SK-N-MC (cell line): ENCODE measurements at regions not wholly inside any gene's neighbourhood (a gene's known extent, or its start where the extent isn't known, plus 50 kb on each side); places are given as distances from the start of the nearest gene placed in this dataset.
"Not testable (repeated sequence)": the region's sequence is repeated elsewhere in the genome, so short reads cannot be mapped to it uniquely, and the experiment has no call there.

Experiments used
- DNase-seq: peaks from one replicate; pipeline ENCODE4 v3.0.0-alpha.2; 2011; ENCODE audit warnings: low read depth, low spot score
- H3K27ac ChIP-seq: fragments of 200-600 bp; sonication (generic); 2 replicates; pipeline ENCODE4 v1.5.1; 2016; ENCODE audit warnings: mixed run types
- H3K36me3 ChIP-seq: fragments of 200-600 bp; sonication (generic); 2 replicates; pipeline ENCODE4 v1.6.1; 2017; ENCODE audit warnings: antibody characterized with exemption, low read length, mixed read lengths; ENCODE audit not compliant: insufficient read depth
- H3K4me3 ChIP-seq: fragments of 200-600 bp; sonication (generic); 2 replicates; pipeline ENCODE4 v1.5.1; 2016
- H3K9ac ChIP-seq: fragments of 200-600 bp; sonication (generic); 2 replicates; pipeline ENCODE4 v1.8.0; 2017; ENCODE audit warnings: mixed run types, mixed read lengths; ENCODE audit not compliant: insufficient read length
- H3K9me3 ChIP-seq: fragments of 200-600 bp; sonication (generic); 2 replicates; pipeline ENCODE4 v1.6.1; 2017; ENCODE audit warnings: low read depth, mild to moderate bottlenecking, antibody characterized with exemption, low read length, moderate library complexity, mixed read lengths
- EZH2 ChIP-seq: fragments of 200-600 bp; sonication (generic); IDR thresholded peaks from one replicate; pipeline ENCODE4 v1.6.1; 2017; ENCODE audit warnings: antibody characterized with exemption
- FOXP2 ChIP-seq: optimal IDR thresholded peaks from 2 replicates; pipeline ENCODE3; 2011; ENCODE audit warnings: mild to moderate bottlenecking, moderate library complexity; ENCODE audit not compliant: insufficient read depth; ENCODE audit errors: extremely low read length, control extremely low read depth
- POLR2AphosphoS5 ChIP-seq: IDR thresholded peaks from 2 replicates; pipeline ENCODE4 v1.6.1; 2012; ENCODE audit warnings: mild to moderate bottlenecking, low read depth, low read length, borderline replicate concordance

- peaks cover 4% of the 10 kb centered on the region; the same call in 1 of the 2 replicates for H3K9me3 ChIP-seq
- H3K27ac ChIP-seq, result no peak overlapping the region
- no peak for TF ChIP-seq EZH2
- no peak for TF ChIP-seq POLR2AphosphoS5
- TF ChIP-seq FOXP2, result no peak
- no peaks in the 10 kb centered on the region for H3K36me3 ChIP-seq
- DNase-seq, result no peak
- no peak overlapping the region for H3K9ac ChIP-seq
- H3K4me3 ChIP-seq, result no peak overlapping the region
These were observed 790.2 kb downstream of the DHX35 start for GRCh38 chr20:39752262-39752876.

GRCh38 chr20:39751557-39752137, 789.5 kb downstream of the DHX35 start:
- no peak for DNase-seq
- Histone ChIP-seq H3K4me3 (no peak overlapping the region), H3K36me3 (no peaks in the 10 kb centered on the region), H3K27ac (no peak overlapping the region), H3K9ac (no peak overlapping the region), H3K9me3 (peaks cover 4% of the 10 kb centered on the region; the same call in 1 of the 2 replicates)
- TF ChIP-seq FOXP2, result no peak
- no peak for TF ChIP-seq POLR2AphosphoS5
- TF ChIP-seq EZH2, result no peak

DNA sequence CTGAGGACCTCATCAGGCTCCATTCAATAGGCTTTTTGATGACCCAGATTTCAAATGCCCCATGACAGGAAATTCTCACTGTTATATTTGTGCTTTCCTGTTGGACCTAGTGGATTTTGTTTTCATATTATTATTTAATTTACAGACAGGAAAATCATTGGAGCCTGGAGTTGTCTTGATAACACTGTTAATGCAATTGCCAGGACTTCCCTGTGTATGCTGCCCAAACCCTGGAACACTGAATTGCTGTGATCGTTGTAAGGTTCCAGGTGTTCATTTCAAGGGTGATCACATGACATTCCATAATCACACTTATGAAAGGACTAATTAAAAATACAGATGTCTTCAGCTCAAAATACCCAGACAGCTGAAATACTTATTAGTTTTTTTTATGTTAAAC, 783.2 kb downstream of the DHX35 start:
- peaks cover 4% of the 10 kb centered on the region; the same call in 1 of the 2 replicates for H3K9me3 ChIP-seq
- no peak overlapping the region for H3K9ac ChIP-seq
- no peak for DNase-seq
- H3K4me3 ChIP-seq, result no peak overlapping the region
- TF ChIP-seq FOXP2 (no peak), EZH2 (no peak), POLR2AphosphoS5 (no peak)
- H3K36me3 ChIP-seq, result no peaks in the 10 kb centered on the region
- no peak overlapping the region for H3K27ac ChIP-seq

- H3K9me3 ChIP-seq, result no peaks in the 10 kb centered on the region
- no peak for DNase-seq
These were observed 776.5 kb downstream of the DHX35 start for GRCh38 chr20:39738651-39739050.

GRCh38 chr20:39736434-39737327, 774.5 kb downstream of the DHX35 start:
- no peak for DNase-seq
- TF ChIP-seq FOXP2 (no peak), POLR2AphosphoS5 (no peak), EZH2 (no peak)
- Histone ChIP-seq H3K36me3 (no peaks in the 10 kb centered on the region), H3K4me3 (no peak overlapping the region), H3K9ac (no peak overlapping the region), H3K9me3 (no peaks in the 10 kb centered on the region; the same call in 1 of the 2 replicates), H3K27ac (no peak overlapping the region)

More at GRCh38 chr20:39738651-39739050, 776.5 kb downstream of the DHX35 start:
- no peaks in the 10 kb centered on the region for H3K36me3 ChIP-seq
- no peak overlapping the region for H3K9ac ChIP-seq
- TF ChIP-seq FOXP2, result no peak
- TF ChIP-seq POLR2AphosphoS5, result no peak
- no peak for TF ChIP-seq EZH2
- no peak overlapping the region for H3K27ac ChIP-seq
- H3K4me3 ChIP-seq, result no peak overlapping the region

DNA sequence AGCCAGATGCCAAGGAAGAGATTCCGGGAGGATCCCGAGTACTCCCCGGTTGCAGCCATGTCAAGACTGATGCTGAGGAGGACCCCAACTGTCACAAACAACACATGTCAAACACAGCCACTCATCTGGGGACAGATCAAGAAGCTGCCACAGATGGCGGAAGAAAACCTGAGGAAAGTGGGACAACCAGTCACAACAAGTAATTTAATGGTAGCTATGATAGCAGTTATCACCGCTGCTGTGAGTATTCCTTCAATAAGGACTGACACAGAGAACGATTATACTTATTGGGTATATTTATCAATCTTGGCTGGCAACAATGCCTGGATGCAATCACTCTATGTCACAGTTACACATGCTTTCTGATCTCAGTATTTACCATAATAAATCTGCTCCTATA, 763.4 kb downstream of the DHX35 start:
- H3K27ac ChIP-seq, H3K4me3 ChIP-seq, DNase-seq, H3K9ac ChIP-seq, H3K9me3 ChIP-seq, H3K36me3 ChIP-seq: not testable (repeated sequence)

DNA sequence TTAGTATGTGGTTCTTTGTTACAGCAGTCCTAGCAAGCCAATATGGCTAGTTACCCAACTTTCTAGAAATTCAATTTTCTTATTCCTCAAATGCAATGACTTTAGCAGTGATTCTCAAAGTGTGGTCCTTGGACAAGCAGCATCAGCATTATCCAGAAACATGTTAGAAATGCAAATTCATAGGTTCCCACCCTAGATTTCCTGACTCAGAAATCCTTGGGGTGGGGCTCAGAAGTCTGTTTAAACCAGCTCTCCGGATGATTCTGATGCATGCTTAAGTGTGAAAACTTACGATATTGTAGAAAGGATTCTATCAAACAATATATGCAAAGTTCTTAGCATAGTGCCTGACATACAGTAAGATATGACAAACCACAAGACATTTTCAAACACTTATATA, 757.1 kb downstream of the DHX35 start:
- Histone ChIP-seq H3K9ac (no peak overlapping the region), H3K4me3 (no peak overlapping the region), H3K36me3 (no peaks in the 10 kb centered on the region), H3K27ac (no peak overlapping the region), H3K9me3 (no peaks in the 10 kb centered on the region)
- TF ChIP-seq EZH2 (no peak), FOXP2 (no peak), POLR2AphosphoS5 (no peak)
- DNase-seq, result no peak

DNA sequence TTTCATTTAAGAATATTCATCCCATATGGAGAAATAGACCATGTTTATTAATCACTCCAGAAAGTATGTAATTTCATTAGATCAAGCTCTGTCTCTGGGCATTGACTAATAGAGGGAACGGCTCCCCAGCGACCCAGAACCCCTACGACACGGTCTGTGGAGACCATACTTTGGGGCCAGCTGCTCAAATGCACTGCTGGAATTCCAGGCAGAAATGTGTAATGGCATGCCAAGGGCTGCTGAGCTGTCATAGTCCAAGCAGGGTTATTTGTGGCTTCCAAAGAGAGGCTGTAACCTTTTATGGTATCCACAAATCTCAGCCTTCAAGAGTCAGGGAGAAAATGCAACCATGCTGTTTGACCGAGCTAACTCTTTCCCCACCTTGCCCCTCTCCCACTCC, 755.8 kb downstream of the DHX35 start:
- H3K4me3 ChIP-seq, result no peak overlapping the region
- no peak for DNase-seq
- H3K9me3 ChIP-seq, result no peaks in the 10 kb centered on the region
- no peak overlapping the region for H3K27ac ChIP-seq
- H3K9ac ChIP-seq, result no peak overlapping the region
- no peak for TF ChIP-seq POLR2AphosphoS5
- no peak for TF ChIP-seq EZH2
- TF ChIP-seq FOXP2, result no peak
- H3K36me3 ChIP-seq, result no peaks in the 10 kb centered on the region
